Epithelial cell of proximal tubule (primary cell): ENCODE measurements at regions not wholly inside any gene's neighbourhood (a gene's known extent, or its start where the extent isn't known, plus 50 kb on each side); places are given as distances from the start of the nearest gene placed in this dataset.

Experiments used
- DNase-seq: peaks from one replicate; pipeline ENCODE4 v3.0.0-alpha.2; 2011; ENCODE audit warnings: low read depth
- H3K4me3 ChIP-seq: 2 replicates; pipeline ENCODE4 v1.5.1; 2011; ENCODE audit warnings: low read depth, mild to moderate bottlenecking, low read length
- CTCF ChIP-seq: conservative IDR thresholded peaks from 2 replicates; pipeline ENCODE4 v1.5.1; 2012; ENCODE audit warnings: low read depth, mild to moderate bottlenecking, low read length

GRCh38 chr9:107732781-107733522 lies 243.4 kb upstream of the KLF4 start:
- peak overlapping the region; percentile 24 for H3K4me3 ChIP-seq
- no peak for TF ChIP-seq CTCF
- DNase-seq, result peak; percentile 68

DNA sequence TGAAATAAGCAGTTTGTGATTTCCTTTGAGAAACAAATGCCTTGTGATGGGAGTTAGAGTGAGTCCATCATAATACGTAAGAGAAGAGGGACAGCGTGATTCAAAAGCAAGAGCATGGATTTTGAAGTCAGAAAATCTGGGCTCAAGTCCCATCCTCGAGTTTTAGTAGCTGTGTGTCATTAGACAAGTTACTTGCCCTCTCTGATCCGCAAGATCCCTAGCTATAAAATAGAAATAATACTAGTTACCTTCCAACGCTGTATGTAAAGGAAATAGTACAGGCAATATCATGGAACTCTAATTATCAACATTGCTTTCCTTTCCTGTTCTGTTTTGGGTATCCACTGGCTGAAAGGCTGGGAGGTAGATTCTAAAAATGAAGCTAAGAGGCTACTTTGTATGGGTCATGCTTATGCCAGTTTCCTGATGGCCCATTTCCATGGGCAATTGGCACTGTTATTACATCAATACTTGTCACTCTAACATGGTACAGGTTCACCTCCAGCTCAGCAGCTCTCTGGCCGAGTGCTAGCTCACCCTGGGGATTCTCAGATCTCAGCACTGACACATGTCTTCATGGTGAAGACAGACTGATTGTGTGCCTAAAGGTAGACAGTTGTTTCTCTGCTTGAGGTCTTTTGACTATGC lies 241.7 kb upstream of the KLF4 start:
- no peak for TF ChIP-seq CTCF
- H3K4me3 ChIP-seq, result no peak overlapping the region
- DNase-seq, result no peak

DNA sequence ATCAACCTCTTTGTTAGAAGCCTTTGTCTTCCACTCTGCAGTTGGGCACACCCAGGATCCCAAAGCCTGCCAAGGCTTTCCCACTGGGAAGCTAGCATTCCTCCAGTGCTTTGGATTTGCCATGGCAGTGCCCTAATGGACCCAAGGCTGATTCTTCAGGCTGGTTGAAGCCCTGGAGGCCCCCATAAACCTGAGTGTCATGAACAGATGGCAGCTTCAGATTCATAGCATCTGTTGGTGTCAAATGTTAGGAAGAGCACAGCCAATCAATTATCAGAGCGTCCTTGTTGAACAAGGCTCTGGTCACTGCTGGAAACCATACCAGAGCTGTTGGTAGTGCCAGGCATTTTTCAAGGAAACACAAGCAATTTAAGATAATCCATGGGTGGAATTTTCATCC lies 241.1 kb upstream of the KLF4 start:
- no peak for TF ChIP-seq CTCF
- H3K4me3 ChIP-seq, result no peak overlapping the region
- DNase-seq, result no peak

DNA sequence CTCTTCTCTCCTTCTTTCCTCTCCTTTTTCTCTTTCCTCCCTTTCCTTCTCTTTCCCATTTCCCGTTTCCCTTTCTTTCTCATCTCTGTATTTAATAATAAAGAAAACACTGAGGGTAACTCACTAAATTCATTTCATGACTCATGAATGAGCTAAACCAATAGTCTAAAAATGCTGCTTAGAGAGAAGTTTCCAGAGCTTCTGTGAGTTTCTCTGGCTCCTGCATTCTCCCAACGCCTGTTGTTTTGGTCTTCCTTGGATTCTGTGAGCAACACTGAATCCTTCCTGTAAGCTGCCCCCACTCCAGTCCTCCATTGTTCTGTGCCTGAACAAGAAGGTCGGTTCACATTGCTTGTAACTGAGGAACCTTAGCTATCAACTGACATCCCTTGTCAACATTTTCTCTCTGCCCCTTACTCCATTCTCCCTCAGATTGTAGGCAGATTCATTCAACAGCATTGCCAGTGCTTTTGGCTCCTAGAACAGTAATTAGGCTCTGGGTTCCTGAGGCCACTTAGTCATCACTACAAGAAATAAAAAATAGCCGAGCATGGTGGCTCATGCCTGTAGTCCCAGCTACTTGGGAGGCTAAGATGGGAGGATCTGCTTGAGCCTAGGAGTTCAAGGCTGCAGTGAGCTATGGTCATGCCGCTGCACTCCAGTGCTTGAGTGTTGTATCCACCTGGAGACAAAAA lies 237.7 kb upstream of the KLF4 start:
- DNase-seq, result no peak
- H3K4me3 ChIP-seq, result no peak overlapping the region
- no peak for TF ChIP-seq CTCF

DNA sequence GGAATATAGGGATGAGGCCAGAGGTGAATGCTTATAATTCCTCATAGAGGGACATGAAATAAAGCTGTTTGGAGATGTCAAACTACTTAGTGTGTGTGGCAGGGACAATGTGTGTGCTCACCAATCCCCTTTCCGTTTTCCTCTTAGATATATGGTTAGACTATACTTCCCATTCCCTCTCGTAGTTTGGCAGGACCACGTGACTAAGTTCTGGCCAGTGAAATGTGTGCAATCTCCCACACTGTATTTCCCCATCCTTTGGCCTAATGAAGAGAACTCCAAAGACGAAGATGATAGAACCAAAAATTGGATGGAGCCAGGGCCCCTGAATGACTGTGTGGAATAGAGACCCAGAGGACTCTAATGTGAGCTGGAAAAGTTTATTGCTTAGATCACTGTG lies 233.4 kb upstream of the KLF4 start:
- DNase-seq, result no peak
- H3K4me3 ChIP-seq, result no peak overlapping the region
- TF ChIP-seq CTCF, result no peak

- no peak for TF ChIP-seq CTCF
- DNase-seq, result no peak
- H3K4me3 ChIP-seq, result no peak overlapping the region
Observed at GRCh38 chr9:107721705-107722245, 232.2 kb upstream of the KLF4 start.
